ENCODE measurements at regions not wholly inside any gene's neighbourhood (a gene's known extent, or its start where the extent isn't known, plus 50 kb on each side); places are given as distances from the start of the nearest gene placed in this dataset.

- TF ChIP-seq CTCF (IDR thresholded peaks at IDR 0.05) = no peak
- TF ChIP-seq POLR2A (IDR thresholded peaks at IDR 0.05) = no peak
These were observed 207.6 kb downstream of the EMP1 start for GRCh38 chr12:13404111-13404628.
